Fibroblast of villous mesenchyme (primary cell): ENCODE measurements at regions not wholly inside any gene's neighbourhood (a gene's known extent, or its start where the extent isn't known, plus 50 kb on each side); places are given as distances from the start of the nearest gene placed in this dataset.

Experiments used
- DNase-seq: peaks from one replicate; pipeline ENCODE4 v3.0.0-alpha.2; 2010; ENCODE audit warnings: low read depth
- H3K4me3 ChIP-seq: 2 replicates; pipeline ENCODE4 v1.5.1; 2011; ENCODE audit warnings: low read depth, mild to moderate bottlenecking, low read length
- CTCF ChIP-seq: IDR thresholded peaks from 2 replicates; pipeline ENCODE4 v1.5.1; 2012; ENCODE audit warnings: low read depth, mild to moderate bottlenecking, low read length; ENCODE audit not compliant: insufficient read depth

- H3K4me3 ChIP-seq, result no peak overlapping the region
Observed at GRCh38 chr5:155625315-155625714, 611.8 kb downstream of the KIF4B start.

GRCh38 chr5:155625897-155626543 is 612.5 kb downstream of the KIF4B start:
- no peak for TF ChIP-seq CTCF
- DNase-seq, result no peak
- no peak overlapping the region for H3K4me3 ChIP-seq

More at GRCh38 chr5:155625315-155625714, 611.8 kb downstream of the KIF4B start:
- no peak for TF ChIP-seq CTCF
- no peak for DNase-seq

GRCh38 chr5:155626592-155626991 is 613.0 kb downstream of the KIF4B start:
- H3K4me3 ChIP-seq, result no peak overlapping the region
- TF ChIP-seq CTCF, result no peak
- DNase-seq, result no peak

- H3K4me3 ChIP-seq, result no peak overlapping the region
- TF ChIP-seq CTCF, result no peak
- no peak for DNase-seq
Observed at GRCh38 chr5:155628346-155628745, 614.8 kb downstream of the KIF4B start.

GRCh38 chr5:155629597-155629996 is 616.0 kb downstream of the KIF4B start:
- no peak for DNase-seq
- H3K4me3 ChIP-seq, result no peak overlapping the region
- TF ChIP-seq CTCF, result no peak

GRCh38 chr5:155631116-155631515 is 617.6 kb downstream of the KIF4B start:
- peak; percentile 0 for DNase-seq
- no peak overlapping the region for H3K4me3 ChIP-seq
- TF ChIP-seq CTCF, result no peak
